OCI-LY1 (cell line): ENCODE measurements at regions not wholly inside any gene's neighbourhood (a gene's known extent, or its start where the extent isn't known, plus 50 kb on each side); places are given as distances from the start of the nearest gene placed in this dataset.

Experiments used
- H2AFZ ChIP-seq: fragments of 200-600 bp; sonication (generic), shearing (Covaris generic); 2 replicates; pipeline ENCODE4 v1.6.0; 2014; ENCODE audit warnings: antibody characterized with exemption, mild to moderate bottlenecking, low read length
- H3F3A ChIP-seq: fragments of 200-600 bp; sonication (generic), shearing (Covaris generic); 2 replicates; pipeline ENCODE4 v1.6.0; 2014; ENCODE audit warnings: mild to moderate bottlenecking, antibody characterized with exemption, low read length, moderate library complexity; ENCODE audit not compliant: insufficient read depth
- H3K27ac ChIP-seq: fragments of 200-600 bp; sonication (generic); 2 replicates; pipeline ENCODE4 v1.5.1; 2014; ENCODE audit warnings: low read length, mixed run types, mild to moderate bottlenecking, low read depth; ENCODE audit not compliant: poor library complexity, severe bottlenecking
- H3K27me3 ChIP-seq: fragments of 200-600 bp; sonication (generic); 2 replicates; pipeline ENCODE4 v1.6.0; 2014; ENCODE audit warnings: antibody characterized with exemption, mild to moderate bottlenecking, low read length, moderate library complexity; ENCODE audit not compliant: insufficient read depth
- H3K36me3 ChIP-seq: fragments of 200-600 bp; sonication (generic); 2 replicates; pipeline ENCODE4 v1.6.1; 2014; ENCODE audit warnings: mild to moderate bottlenecking, antibody characterized with exemption, low read length, moderate library complexity, mixed read lengths; ENCODE audit not compliant: insufficient read depth
- H3K4me1 ChIP-seq: fragments of 200-600 bp; sonication (generic); 2 replicates; pipeline ENCODE4 v1.5.1; 2014; ENCODE audit warnings: mild to moderate bottlenecking, low read length, moderate library complexity; ENCODE audit not compliant: insufficient read depth, severe bottlenecking
- H3K4me2 ChIP-seq: fragments of 200-600 bp; sonication (generic), shearing (Covaris generic); 2 replicates; pipeline ENCODE4 v1.6.1; 2014; ENCODE audit warnings: low read length
- H3K4me3 ChIP-seq: fragments of 200-600 bp; sonication (generic); 2 replicates; pipeline ENCODE4 v1.5.1; 2014; ENCODE audit warnings: low read length, low read depth, mild to moderate bottlenecking, mixed read lengths; ENCODE audit not compliant: poor library complexity, severe bottlenecking
- H3K79me2 ChIP-seq: fragments of 200-600 bp; shearing (Covaris generic); 2 replicates; pipeline ENCODE4 v1.6.1; 2016; ENCODE audit warnings: mixed run types, low read length, mixed read lengths; ENCODE audit not compliant: insufficient read depth
- H3K9ac ChIP-seq: fragments of 200-600 bp; sonication (generic), shearing (Covaris generic); 2 replicates; pipeline ENCODE4 v1.6.1; 2014; ENCODE audit warnings: mild to moderate bottlenecking, low read length, mixed read lengths
- H3K9me2 ChIP-seq: fragments of 200-600 bp; sonication (generic), shearing (Covaris generic); 2 replicates; pipeline ENCODE4 v1.6.1; 2014; ENCODE audit warnings: low read depth, mild to moderate bottlenecking, low read length, mixed read lengths
- H3K9me3 ChIP-seq: fragments of 200-600 bp; shearing (Covaris generic); 2 replicates; pipeline ENCODE4 v1.6.1; 2014; ENCODE audit warnings: low read length, mixed read lengths
- H4K20me1 ChIP-seq: fragments of 200-600 bp; sonication (generic), shearing (Covaris generic); 2 replicates; pipeline ENCODE4 v1.6.0; 2016; ENCODE audit warnings: mild to moderate bottlenecking, low read length; ENCODE audit not compliant: insufficient read depth
- EZH2 ChIP-seq: fragments of 200-600 bp; sonication (generic), shearing (Covaris generic); IDR thresholded peaks from 2 replicates; pipeline ENCODE4 v1.8.0; 2017; ENCODE audit warnings: borderline replicate concordance, mixed run types, mild to moderate bottlenecking, antibody characterized with exemption, low read length, moderate library complexity, mixed read lengths
- TF ChIP-seq, protein P1 (sequence below): fragments of 200-600 bp; sonication (generic), shearing (Covaris generic); IDR thresholded peaks from 2 replicates; pipeline ENCODE4 v1.5.1; 2017; ENCODE audit warnings: mild to moderate bottlenecking, antibody characterized with exemption, low read length, moderate library complexity, mixed read lengths

DNA sequence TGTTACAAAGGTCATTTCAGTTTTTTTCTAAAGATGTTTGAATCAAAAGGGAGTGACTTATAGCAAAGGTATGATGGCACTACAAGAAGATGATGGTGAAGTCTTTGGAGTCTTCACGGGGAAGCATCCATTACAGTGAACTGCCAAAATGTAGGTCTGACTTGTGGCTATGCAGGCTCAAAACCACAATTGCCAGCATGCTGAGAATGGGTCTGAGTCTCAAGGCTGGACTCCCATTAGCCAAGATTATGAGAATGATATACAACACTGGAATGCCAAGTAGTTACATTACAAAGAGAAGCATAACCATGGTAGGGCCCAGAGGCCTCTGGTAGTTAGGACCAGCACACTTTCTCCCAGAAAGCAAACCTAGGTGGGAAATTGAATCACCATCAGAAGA lies 194.2 kb downstream of the MTHFS start:
- H3K36me3 ChIP-seq: no peaks in the 10 kb centered on the region
- no peak overlapping the region for H2AFZ ChIP-seq
- H3K4me2 ChIP-seq: no peak overlapping the region
- no peaks in the 10 kb centered on the region for H3F3A ChIP-seq
- H3K9me2 ChIP-seq: no peaks in the 10 kb centered on the region
- H3K79me2 ChIP-seq: no peaks in the 10 kb centered on the region
- H3K9ac ChIP-seq: no peak overlapping the region
- H3K4me3 ChIP-seq: no peak overlapping the region
- no peaks in the 10 kb centered on the region for H3K4me1 ChIP-seq
- H3K27ac ChIP-seq: no peak overlapping the region
- no peaks in the 10 kb centered on the region for H4K20me1 ChIP-seq
- TF ChIP-seq EZH2: no peak
- TF ChIP-seq, protein P1, sequence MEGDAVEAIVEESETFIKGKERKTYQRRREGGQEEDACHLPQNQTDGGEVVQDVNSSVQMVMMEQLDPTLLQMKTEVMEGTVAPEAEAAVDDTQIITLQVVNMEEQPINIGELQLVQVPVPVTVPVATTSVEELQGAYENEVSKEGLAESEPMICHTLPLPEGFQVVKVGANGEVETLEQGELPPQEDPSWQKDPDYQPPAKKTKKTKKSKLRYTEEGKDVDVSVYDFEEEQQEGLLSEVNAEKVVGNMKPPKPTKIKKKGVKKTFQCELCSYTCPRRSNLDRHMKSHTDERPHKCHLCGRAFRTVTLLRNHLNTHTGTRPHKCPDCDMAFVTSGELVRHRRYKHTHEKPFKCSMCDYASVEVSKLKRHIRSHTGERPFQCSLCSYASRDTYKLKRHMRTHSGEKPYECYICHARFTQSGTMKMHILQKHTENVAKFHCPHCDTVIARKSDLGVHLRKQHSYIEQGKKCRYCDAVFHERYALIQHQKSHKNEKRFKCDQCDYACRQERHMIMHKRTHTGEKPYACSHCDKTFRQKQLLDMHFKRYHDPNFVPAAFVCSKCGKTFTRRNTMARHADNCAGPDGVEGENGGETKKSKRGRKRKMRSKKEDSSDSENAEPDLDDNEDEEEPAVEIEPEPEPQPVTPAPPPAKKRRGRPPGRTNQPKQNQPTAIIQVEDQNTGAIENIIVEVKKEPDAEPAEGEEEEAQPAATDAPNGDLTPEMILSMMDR: no peak
- no peaks in the 10 kb centered on the region for H3K27me3 ChIP-seq
- no peaks in the 10 kb centered on the region for H3K9me3 ChIP-seq

DNA sequence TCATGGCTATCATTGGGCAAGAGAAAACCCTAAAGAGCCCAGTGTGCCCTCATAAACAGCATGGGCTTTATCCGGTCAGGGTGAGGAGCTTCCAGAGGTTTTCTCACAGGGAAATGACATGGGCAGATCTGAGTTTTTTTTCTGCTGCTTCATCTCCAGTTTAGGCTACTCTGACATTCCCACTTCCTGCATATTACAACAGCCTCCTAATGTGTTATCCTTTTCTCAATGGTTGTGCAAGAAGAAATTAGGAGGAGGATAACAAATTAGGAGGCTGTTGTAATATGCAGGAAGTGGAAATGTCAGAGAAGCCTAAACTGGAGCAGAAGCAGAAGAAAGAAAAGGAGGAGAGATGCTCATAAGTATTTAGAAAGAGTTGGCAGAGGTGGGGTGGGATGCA lies 175.6 kb downstream of the MTHFS start:
- Histone ChIP-seq H3K27me3 (no peaks in the 10 kb centered on the region), H3K4me2 (no peak overlapping the region), H3K9me2 (no peaks in the 10 kb centered on the region), H3K4me1 (no peaks in the 10 kb centered on the region), H3K27ac (no peak overlapping the region), H3K36me3 (no peaks in the 10 kb centered on the region), H3K9ac (no peak overlapping the region), H3K4me3 (no peak overlapping the region), H2AFZ (no peak overlapping the region), H4K20me1 (no peaks in the 10 kb centered on the region), H3K79me2 (no peaks in the 10 kb centered on the region), H3F3A (no peaks in the 10 kb centered on the region), H3K9me3 (no peaks in the 10 kb centered on the region)
- TF ChIP-seq, protein P1: no peak
- TF ChIP-seq EZH2: no peak

DNA sequence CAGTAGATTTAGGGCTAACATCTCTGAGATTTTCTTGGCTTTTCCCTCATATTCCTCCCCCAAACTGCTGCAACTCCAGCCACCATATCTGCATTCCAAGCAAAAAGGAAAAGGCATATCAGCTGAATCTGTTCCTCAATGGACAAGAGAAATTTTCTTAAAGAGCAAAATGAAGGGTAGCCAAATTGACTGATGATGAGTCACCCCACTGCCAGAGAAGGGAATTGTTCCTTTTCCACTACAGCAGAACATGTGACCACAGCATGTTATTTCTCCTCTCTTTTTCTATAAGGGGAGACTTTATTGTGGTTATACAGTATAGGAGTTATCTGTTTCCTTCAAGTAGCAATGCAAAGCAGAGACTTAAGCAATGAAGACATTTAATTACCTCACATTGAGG lies 172.5 kb downstream of the MTHFS start:
- Histone ChIP-seq H3K36me3 (no peaks in the 10 kb centered on the region), H4K20me1 (no peaks in the 10 kb centered on the region), H3K4me1 (no peaks in the 10 kb centered on the region), H3K27ac (no peak overlapping the region), H3K79me2 (no peaks in the 10 kb centered on the region), H3K27me3 (no peaks in the 10 kb centered on the region), H3F3A (no peaks in the 10 kb centered on the region), H3K9me2 (no peaks in the 10 kb centered on the region), H3K4me2 (no peak overlapping the region), H3K9ac (no peak overlapping the region), H3K4me3 (no peak overlapping the region), H2AFZ (no peak overlapping the region), H3K9me3 (no peaks in the 10 kb centered on the region)
- no peak for TF ChIP-seq EZH2
- TF ChIP-seq, protein P1: no peak
